ENCODE measurements at regions not wholly inside any gene's neighbourhood (a gene's known extent, or its start where the extent isn't known, plus 50 kb on each side); places are given as distances from the start of the nearest gene placed in this dataset.
"Not testable (repeated sequence)": the region's sequence is repeated elsewhere in the genome, so short reads cannot be mapped to it uniquely, and the experiment has no call there.

GRCh38 chr2:78817430-78817829, 208.1 kb upstream of the REG3G start:
- DNase-seq (ENCODE audit: low read depth) = no peak

DNA sequence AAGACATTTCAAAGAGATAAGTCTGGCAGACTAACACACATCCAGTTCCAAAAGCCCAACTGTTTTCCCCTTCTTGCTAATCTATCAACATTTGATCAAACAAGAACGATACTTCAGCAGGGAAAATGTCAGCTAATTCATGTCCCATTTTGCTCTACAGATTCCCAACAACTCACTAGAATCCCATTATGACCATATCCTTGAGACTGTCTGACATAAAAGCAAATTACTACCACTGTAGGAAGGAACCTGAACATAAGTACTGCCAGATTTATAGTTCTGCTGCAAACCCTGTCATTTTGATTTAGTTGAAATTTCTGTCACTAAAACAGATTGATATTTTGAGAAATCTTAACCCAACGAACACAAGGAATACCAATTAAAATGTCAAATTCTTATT, 193.0 kb upstream of the REG3G start:
- DNase-seq (ENCODE audit: low read depth) = no peak

DNA sequence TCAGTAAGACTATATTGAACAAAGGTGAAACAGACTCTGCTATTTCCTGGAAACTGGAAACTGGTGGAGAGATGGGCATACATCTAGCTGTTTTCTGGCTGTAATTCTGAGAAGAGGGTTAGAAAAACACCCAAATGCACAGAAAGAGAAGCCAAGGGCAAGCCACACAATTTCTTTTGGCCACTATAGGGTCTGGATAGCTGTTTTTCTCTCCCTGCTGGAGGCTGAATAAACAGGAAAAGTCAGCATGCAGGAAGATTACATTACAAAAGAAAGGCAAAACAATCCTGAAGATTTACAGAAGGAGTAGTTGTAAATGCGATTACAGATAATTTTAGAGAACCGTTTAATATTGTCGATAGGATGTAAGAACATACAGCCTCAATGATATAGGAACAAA, 186.2 kb upstream of the REG3G start:
- DNase-seq (ENCODE audit: low read depth) = no peak

GRCh38 chr2:78840311-78840710, 185.2 kb upstream of the REG3G start:
- DNase-seq (ENCODE audit: low read depth) = not testable (repeated sequence)

DNA sequence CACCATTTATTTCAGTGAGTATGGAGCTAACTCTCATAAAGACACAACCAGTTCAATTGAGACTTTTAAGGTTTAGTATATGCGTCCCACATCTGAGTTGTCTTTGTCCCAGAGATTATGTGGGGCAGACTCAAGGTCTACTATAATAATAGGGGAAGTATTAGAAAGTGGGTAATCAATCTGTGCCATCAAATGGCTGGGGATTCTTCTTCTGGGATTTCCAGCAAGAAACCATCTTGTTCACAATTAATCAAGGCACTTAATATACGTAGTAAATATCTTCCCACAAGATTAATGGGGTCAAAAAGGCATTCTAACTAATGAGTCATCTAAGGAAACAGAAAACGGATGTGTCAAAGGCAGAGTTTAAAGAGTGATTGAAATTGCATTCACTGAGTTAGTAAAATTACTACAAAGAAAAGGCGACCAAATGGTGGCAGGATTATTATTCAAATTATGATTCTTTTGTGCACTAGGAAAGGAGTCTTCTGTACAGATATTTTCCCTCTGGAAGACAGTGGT, 179.8 kb upstream of the REG3G start:
- no peak for DNase-seq (ENCODE audit: low read depth)

DNA sequence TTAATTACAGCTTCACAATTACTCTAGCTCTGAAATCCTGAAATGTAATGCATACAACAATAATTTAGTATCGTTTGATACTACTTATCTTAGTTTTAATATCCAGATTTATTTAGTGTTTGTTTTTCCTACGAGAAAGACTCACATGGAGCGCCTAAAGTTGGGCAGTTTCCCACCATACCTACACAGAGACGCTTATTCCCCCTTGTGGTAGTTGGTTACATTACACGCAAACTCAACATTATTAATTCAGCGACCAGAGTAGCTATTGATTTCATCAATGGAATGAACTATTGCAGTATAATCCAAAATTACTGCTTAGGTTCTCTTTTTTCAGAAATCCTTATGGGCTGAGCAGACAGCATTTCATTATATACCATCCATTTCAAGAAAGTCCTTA, 164.0 kb upstream of the REG3G start:
- no peak for DNase-seq (ENCODE audit: low read depth)

- no peak for DNase-seq (ENCODE audit: low read depth)
Measured at GRCh38 chr2:78864205-78864604, 161.3 kb upstream of the REG3G start.

GRCh38 chr2:78865667-78866066, 159.8 kb upstream of the REG3G start:
- DNase-seq (ENCODE audit: low read depth) = no peak

GRCh38 chr2:78870343-78870967, 155.0 kb upstream of the REG3G start:
- no peak for DNase-seq (ENCODE audit: low read depth)

DNA sequence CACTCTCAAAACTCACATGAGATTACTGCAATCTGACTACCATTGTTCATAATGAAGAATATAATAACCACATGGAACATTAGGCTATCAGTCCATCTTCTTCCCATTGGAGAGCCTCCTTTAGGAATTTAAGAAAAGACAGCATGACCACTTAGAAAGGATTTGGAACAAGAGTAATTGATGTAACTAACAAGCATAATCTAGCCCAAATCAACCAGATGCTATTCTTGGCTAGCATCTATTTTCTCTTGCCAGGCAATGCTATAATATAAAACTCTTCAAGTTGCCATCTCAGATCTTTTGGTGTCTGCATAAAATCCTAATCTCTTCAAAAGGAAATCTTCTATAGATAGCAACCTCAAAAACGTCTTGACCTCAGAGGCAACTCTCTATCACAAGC, 152.0 kb upstream of the REG3G start:
- DNase-seq (ENCODE audit: low read depth) = no peak

DNA sequence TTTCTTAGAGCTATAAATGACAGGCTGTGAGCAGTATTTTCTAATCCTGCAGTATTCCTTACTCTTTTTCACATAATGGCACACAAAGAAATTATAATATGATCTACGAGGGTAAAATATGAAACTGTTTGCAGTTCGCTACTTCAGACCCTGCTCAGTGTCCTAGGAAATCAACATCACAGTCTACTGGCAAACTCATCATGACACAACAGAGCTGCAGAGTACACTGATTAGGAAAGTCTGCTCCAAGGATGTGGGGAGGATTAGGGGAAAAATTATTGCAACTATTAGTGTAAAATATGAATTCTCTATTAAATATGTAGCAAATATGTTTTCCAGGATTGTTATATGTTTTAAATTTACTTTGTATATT, 149.2 kb upstream of the REG3G start:
- no peak for DNase-seq (ENCODE audit: low read depth)

DNA sequence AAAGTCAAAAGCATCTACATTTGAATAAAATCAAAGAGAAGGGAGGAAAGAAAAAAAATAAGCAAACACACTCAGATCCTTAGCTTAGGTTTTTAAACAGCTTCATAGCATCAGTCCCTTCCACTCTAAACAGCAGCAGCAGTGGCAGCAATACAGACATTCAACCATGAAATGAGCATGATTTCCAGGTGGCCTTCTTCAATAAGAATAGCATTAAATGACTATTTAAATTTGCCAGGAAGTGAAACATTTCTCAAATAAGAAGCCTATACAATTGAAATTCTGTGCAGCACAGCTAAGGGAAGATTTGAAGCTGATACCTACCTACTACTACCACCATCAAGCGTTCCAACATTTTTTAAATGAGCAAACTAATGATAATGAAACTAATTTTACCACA, 138.1 kb upstream of the REG3G start:
- DNase-seq (ENCODE audit: low read depth) = no peak

DNA sequence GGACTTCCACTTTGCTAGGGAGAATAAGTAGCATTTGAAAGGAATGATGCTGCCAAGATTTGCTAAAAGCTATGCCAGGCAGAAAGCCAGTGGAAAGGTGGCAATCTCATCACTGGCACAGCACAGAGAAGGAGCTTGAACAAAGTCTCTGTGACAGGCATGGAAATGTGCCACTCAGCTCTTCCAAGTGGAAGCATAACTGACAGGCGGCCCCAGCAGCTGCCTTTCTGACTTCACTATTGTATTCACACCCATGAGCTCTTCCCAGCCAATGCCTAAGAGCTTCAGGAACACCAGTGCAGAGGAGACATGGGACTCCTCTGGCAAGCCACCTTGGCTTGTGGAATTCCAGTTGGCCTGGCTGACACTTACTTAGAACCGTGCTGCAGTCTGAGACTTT, 134.6 kb upstream of the REG3G start:
- no peak for DNase-seq (ENCODE audit: low read depth)

DNA sequence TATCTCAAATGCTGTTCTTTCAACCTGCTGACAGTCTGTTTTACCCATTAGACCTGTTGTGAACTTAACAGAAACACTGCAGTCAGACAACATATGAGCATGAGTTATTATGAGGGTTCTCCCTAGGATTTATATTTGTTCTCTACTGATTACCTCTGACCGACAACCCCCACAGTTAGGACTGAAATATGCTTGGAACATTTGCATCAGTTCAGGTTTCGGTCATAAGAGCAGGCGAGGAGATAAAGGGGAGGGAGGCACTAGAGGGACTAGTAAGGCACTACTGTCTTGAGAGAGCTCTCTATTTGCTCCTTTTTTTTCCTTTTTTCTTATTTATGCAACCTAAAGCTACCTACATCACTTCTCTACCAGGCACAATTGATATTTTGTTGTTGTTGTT, 133.2 kb upstream of the REG3G start:
- no peak for DNase-seq (ENCODE audit: low read depth)

- no peak for DNase-seq (ENCODE audit: low read depth)
Measured at GRCh38 chr2:78895022-78895421, 130.5 kb upstream of the REG3G start.

DNA sequence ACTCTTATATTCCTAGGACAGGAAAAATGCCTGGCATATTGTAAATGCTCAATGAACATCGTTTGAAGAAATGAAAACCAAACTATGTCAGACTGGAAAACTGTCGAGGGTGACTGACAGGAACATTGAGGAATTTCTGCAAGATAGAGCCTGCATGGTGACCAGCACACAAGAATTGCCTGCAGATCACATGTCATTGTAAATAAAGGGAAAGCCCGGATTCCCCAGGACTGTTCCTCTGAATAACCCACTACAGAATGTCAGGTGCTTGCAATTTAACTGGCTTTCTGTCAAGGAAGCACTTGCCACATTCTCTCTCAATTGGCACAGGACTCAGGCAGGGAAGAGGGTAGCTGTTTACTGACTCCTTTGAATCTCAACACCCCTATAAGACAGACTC, 129.0 kb upstream of the REG3G start:
- no peak for DNase-seq (ENCODE audit: low read depth)

- DNase-seq (ENCODE audit: low read depth) = no peak
Measured at GRCh38 chr2:78907089-78907488, 118.4 kb upstream of the REG3G start.

GRCh38 chr2:78908973-78909372, 116.5 kb upstream of the REG3G start:
- DNase-seq (ENCODE audit: low read depth) = no peak

DNA sequence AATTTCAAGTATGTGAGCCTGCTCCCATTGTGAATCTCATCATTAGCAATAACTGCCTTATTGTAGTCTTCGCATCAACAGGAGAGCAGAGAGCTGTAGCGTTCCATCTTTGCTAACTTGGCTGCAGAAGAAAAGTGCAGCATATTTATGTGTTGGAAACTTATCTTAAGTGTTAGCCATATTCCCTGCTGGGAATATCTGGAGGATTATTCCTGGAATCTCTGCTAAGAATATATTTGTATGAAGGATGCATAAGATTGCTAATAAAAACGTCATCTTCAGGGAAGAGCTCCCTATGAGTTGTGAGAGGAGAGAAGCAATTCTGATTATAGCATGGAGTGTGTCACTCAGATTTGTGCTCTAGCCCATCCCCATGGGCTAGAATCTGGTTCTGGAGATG, 115.1 kb upstream of the REG3G start:
- DNase-seq (ENCODE audit: low read depth) = no peak

- DNase-seq (ENCODE audit: low read depth) = no peak
Measured at GRCh38 chr2:78913257-78913656, 112.2 kb upstream of the REG3G start.

DNA sequence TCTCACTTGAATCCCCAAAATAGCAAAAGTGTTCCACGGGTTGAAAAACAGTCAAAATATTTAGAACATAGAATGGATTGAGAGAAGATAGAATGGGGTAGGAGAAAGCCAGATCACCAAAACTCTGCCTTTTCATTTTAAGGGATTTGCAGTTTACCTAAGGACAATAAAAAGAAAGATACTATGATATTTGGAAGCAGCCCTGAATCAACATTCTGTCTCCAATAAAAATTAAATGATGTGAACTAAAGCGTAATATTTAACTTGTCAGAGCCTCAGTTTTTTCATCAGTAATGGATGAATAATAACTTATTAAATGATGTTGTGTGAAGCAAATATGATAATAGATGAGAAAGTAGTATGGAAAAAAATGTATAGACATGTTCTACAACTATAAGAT, 100.2 kb upstream of the REG3G start:
- no peak for DNase-seq (ENCODE audit: low read depth)

DNA sequence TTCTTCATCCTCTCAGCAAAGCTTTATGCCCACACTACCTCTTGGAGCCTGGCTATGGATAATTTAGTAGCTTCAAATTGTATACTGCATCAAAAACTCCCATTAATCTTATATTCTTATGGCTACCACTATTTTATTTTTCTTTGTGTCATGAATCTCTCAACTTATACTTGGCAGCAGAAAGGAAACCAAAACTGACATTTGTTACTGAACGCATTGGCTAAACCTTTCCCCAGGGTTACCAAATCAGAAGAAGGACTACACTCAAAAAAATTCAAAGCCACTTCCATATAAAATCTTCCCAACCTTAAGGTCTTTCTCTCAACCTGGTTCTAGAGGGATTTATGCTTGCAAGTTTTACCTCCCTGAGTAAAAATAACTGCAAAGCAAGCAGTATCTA, 97.0 kb upstream of the REG3G start:
- DNase-seq (ENCODE audit: low read depth) = no peak

GRCh38 chr2:78940998-78941397, 84.5 kb upstream of the REG3G start:
- DNase-seq (ENCODE audit: low read depth) = no peak

- no peak for DNase-seq (ENCODE audit: low read depth)
Measured at GRCh38 chr2:78941751-78942150, 83.8 kb upstream of the REG3G start.

DNA sequence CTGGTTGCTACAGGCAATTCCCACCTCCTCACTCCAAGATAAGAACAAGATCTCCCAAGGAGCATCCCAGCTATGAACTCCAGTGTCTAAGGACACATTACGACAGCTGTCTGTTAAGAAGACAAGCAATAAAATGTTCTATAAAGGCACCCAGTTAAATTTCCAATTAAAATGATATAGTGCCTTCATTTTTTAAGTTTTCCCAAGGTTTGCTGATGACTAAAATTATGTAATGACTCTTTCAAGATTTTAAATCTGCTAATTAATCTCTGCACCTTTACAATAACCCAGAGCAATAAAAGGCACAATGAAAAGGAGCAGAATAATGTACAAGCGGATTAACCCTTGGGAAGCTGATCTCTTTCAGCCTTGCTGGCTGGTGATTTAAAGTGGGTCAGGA, 61.6 kb upstream of the REG3G start:
- DNase-seq (ENCODE audit: low read depth) = no peak
